HG03196 (cell line): ENCODE measurements at regions not wholly inside any gene's neighbourhood (a gene's known extent, or its start where the extent isn't known, plus 50 kb on each side); places are given as distances from the start of the nearest gene placed in this dataset.

Experiments
- ATAC-seq: cut with Tn5 transposase; IDR thresholded peaks from one replicate; pipeline ENCODE4 v1.9.1; 2021; ENCODE audit not compliant: unreplicated experiment

DNA sequence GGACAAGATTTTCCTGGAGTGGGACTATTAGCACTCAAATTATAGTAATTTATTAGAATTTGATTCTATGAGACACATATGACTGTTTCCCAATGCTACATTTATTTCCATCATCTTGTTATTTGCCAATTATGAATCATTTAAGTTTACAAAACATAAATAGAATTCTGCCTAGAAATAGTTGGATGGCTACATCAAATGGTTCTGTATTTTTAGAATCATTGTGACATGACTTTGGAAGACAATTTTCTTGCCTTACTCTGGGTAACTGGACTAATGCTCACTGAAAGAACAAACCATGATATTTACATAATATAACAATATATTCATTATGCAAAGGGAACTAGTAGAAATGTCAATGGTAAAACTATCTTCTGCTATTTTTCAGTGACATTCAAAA is 173.5 kb downstream of the ZIC1 start:
- ATAC-seq = no peak

DNA sequence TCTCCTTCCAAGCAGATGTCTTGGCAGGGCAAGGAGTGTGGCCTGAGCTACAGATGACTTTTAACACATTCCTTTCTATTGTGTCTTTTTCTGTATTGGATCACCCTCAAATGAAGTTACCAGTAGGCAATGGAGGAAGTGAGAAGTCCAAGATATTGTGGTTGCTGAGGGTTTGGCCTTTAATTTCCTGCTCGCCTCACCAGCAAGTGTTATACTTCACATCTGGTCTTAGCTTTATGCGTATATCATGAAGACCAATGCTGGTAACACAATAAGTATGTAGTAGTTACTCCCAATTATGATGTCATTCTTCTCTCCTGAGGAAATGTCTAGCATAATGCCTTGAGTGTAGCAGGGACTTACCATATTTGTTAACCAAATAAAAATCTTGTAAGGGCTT is 179.9 kb downstream of the ZIC1 start:
- no peak for ATAC-seq

DNA sequence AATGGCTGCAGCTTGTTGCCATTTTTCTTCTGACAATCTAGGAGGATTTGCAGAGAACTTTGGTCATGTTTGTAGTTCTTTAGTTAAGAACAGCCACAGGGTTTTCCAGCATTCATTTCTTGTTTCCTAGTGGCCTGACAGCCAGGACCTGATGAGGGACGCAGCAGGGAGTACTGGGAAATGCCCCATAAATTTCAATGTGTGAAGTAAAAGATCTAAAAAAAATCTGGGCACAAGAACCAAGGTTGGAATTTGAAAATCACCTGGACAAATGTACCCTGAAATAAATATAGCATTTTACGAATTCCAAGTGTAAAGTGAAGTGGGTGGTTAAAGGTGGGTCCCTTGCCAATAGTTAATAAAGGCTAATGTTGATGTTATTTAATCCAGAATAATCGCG is 195.0 kb downstream of the ZIC1 start:
- no peak for ATAC-seq

DNA sequence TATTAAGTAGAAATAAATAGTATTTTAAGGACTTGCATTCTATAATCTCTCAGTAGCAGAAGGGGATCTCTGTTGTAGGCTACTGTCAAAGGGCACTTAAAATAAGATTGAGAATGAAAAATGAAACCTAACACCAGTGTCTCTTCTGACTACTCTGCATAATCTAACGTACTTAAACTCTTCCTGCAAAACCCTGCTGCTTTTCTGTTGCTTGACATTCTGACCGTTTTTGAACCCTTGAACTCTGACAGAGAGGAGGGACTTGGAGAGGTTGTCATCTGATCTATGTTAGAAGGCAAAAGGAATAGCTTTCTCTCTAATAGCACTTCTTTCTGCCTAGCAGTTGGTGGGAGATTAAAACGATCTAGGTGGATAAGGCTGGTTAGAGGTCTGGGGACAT is 204.6 kb downstream of the ZIC1 start:
- ATAC-seq = no peak

DNA sequence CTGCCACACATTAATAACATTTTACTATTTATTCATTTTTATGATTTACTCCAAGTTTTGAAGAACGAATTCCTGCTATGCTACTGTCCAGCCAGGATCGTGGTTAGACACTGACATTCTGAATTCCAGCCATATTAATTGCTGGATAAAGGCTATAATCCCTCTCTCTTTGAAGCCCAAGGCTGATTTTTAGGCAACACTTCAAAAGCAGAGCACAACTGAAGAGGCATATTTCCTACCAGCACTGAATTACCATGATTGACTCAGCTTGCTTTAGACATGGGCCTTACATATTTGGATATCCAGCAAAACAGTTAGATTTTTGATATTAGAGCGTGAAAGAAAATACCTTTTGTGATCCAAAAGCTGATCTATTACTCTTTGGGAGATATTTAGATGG is 205.0 kb downstream of the ZIC1 start:
- no peak for ATAC-seq

DNA sequence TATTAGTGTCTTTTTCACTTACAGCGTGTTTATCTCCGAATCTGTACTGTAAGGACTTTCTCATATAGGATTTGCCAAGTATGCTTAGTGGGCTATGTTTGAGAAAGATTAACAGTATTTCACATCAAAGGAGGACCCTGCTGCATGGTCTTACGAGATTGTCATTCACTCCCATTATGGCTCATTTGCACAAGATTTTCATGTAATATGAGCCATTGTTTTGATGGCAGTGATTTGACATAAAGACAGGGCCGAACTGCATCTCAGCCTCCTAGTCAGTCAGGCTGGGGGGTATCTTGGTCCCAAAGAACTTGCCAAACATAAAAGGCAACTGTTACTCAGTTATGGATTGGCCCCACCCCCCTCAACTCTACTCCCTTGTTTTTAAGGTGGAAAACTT is 205.9 kb downstream of the ZIC1 start:
- no peak for ATAC-seq

GRCh38 chr3:147616998-147617619 is 207.9 kb downstream of the ZIC1 start:
- ATAC-seq = no peak

DNA sequence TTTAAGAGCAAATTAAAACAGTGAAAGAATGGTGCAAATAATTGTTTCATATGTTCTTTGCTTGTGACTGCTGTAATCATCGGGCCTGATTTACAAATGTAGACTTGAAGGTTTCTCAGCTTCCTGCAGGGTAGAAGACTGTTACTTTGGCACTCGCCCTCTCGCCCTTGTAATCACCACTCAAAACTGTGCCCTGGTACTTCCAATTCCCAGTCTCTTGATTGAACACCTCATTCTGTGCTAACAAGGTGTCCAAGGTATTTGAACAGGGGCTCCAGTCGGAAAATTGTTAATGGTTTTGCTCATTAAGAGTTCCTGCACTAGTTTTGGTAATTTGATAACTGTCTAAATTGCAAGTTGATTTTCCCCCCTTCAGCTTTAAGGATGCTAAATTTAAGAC is 209.5 kb downstream of the ZIC1 start:
- ATAC-seq = no peak

DNA sequence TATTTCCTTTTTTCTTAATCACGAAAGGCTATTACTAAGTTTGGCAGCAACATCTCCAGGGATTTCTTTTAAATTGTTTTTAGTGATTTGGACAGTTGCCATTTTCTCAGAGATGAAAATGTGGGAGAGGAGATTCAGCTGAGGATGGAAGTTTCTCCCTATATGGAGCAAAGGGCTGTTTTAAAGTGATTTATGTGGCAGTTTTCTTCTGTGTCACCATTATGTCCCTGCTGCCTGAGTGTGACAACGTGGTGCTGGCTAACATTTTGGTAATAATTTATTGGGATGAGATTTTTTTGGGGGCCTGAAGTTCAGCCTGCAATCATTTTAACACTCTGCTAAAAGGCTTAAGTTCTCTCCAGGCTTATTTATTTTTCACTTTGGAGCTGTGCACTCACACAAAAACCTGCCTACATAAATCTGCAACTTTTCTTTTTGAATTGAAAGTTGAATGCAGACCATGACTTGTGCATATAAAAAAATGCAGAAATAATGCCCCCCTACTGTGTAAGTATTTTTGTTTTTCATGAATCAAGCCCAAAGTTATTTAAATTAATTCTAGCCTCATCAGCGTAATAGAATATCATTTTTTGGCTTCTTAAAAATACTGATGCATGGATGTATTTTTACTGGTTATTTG is 210.9 kb downstream of the ZIC1 start:
- no peak for ATAC-seq

DNA sequence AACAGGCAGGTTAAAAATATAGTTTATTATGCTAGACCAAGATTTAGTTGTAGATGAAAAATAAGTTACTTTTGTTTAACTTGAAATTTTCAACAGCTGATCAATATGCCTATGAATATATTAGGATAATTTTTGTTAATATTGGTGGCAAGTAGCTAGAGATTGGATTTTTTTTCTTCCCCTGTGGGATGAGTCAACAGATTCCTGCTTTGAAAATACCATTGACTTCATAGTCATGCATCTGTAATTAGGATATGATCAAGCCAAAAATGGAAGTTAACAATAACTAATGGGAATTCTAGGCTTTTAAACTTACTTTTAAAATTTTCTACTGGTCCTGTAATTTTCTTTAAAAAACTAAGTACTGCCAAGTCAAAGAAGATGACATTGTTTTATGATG is 211.7 kb downstream of the ZIC1 start:
- no peak for ATAC-seq

DNA sequence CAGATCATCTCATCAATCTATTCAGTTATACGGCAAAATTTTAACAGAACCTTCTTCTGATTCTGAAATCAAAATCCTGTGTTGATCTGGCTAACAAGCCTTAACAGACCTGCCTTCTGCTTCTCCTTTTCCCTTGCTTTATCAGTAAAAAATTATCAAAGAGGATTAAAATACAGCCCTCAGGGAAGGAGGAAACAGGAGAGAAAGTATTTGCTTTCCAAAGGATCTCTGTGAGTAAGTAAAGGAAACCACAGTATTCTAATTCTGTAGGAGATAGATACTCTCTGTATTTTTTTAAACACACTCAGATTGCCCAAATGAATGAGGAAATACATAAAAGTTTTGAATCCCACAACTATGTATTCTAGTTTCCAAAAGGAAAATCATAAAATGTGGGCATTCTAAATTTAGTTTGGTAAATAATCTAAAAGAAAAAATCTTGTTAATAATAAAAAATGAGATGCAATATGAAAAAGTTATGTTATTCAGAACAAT is 221.8 kb downstream of the ZIC1 start:
- no peak for ATAC-seq

DNA sequence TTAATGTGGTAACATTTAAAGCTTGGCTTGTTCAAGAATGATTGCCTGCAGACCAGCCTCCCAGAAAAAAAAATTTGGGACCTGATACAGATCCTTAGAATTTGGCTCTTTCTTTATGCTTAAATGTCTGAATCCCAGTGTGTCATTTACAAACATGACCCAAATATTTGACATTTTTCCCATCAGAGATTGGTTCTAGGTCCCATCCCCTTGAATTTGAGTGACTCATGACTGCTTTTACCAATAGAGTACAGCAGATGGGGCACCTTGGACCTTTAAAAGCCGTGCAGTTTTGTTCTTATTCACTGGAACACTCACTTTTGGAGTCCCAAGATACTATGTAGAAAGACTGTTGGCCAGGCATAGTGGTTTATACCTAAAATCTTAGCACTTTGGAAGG is 231.6 kb downstream of the ZIC1 start:
- ATAC-seq = no peak

- ATAC-seq = no peak
These were observed 236.6 kb downstream of the ZIC1 start for GRCh38 chr3:147645761-147646160.

DNA sequence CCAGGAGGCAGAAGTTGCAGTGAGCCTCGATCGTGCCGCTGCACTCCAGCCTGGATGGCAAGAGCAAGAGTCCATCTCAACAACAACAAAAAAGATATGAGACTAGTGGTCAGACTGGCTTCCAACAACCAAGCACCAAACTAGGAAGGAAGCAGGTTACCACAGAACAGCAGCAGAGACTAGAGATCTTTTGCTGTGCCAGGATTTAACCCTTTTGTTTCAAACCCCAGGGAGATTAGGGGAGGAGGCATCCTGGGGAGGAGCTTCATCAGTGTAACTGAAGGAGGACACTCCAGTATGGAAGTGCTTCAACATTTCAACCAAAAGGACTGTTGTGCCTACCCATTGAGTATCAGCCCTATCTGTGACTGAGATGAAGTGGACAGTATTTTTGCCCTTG is 240.3 kb downstream of the ZIC1 start:
- ATAC-seq = no peak

DNA sequence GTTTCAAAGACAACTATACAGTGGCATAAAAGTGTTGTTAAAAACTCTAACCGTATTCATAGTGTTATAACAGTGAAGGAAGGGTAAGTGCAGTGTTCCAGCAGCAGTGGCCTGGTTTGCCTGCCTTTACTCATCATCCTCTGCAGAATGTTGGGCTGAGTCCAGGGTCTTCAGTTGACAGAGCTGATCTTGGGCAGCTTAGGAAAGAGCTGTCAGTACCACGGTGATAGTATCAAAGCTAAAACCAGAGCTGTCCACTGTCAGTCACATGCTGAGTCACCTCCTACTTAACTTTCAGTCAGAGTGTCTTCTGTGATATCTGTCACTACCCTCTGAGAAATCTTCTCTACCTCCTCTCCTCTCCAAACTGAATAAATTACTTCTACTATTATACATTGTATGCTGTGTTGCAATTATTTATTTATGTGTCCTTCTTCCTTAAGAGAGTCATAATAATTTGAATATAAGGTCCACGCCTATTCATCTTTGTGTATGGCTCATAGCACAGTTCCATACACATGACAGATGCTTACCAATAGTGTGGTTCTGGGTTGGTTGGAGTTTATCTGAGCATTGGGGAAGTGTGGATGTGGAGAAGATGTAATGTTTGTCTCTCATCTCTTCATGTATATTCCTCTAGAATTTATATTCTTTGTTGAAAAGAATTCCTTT is 242.1 kb downstream of the ZIC1 start:
- ATAC-seq = no peak

DNA sequence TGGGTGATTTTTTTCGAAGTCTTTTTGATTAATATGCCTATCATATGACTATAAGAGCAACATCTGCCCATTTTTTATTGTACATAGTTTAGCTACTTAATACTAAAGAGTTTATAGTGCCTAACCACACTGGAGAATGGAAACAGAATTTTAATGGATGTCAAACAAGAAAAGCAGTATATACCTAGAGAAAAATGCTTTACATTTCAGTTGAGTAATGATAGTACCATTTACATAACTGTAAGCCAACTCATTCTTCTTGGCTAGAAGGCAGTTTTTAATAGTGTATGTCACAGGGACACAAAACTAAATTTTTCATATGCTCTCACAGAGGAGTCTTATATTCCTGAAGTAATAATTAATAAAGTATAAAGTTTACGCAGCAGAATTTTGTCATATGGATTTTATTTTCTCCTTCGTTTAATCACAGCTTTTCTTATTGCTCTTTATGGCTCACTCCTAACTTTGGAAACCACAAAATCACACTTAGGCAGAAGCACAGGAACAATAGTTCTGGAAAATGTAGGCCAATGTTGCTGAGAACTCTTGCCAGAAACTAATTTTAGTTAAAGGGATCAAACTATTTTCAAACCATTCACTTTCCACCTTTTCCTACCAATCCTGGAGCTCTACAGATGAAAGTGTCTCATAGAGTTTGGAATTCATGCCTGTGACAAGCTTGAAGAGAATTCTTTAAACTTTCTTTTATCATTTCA is 243.6 kb downstream of the ZIC1 start:
- ATAC-seq = no peak

DNA sequence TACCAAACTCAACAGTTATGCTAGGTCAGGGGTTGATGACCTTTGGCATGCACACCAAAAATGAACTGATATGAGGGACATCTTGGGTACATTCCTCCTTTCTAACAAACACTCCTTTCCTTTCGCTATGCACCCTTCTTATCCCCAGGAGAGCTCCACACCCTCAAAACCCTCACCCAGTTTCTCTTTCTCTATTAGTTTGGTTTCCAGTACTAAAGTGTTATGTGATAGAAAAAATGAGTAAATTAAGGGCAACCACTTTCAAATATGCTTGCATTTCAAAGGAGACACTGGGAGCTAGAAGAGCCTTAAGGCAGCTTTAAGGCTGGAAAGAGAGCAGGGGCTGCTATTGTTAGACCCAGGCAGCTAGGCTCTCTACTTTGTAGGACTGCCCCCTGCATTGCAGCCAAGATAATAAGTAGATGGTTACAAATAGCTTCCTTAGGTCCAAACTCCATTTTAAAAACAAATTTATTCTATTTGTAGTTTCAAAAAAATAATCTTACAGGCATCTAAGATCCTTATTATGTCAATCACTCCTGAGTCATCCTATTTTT is 244.3 kb downstream of the ZIC1 start:
- no peak for ATAC-seq

GRCh38 chr3:147654827-147655226 is 245.7 kb downstream of the ZIC1 start:
- ATAC-seq = no peak

- no peak for ATAC-seq
These were observed 246.1 kb downstream of the ZIC1 start for GRCh38 chr3:147655236-147655635.

- no peak for ATAC-seq
These were observed 246.9 kb downstream of the ZIC1 start for GRCh38 chr3:147656023-147656422.

GRCh38 chr3:147661916-147662315 is 252.8 kb downstream of the ZIC1 start:
- ATAC-seq = no peak

DNA sequence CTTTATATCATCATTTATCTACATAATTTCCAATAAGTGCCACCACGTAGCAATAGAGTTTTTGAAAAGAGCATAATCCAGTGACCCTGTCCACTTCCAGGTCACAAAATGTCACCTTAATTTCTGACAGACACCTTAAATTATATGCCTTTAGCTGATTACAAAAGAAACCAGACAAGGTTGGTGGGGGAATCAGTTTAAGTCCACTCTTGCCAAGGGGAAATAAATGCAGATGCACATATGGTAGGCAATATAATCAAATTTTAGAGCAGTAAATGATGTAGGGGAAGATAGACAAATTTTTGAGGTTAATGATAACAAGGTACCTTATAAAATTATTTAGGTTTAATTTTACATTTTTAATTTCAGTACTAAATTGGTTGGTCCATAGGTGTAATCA is 253.5 kb downstream of the ZIC1 start:
- ATAC-seq = no peak
